ENCODE measurements at regions not wholly inside any gene's neighbourhood (a gene's known extent, or its start where the extent isn't known, plus 50 kb on each side); places are given as distances from the start of the nearest gene placed in this dataset.

DNA sequence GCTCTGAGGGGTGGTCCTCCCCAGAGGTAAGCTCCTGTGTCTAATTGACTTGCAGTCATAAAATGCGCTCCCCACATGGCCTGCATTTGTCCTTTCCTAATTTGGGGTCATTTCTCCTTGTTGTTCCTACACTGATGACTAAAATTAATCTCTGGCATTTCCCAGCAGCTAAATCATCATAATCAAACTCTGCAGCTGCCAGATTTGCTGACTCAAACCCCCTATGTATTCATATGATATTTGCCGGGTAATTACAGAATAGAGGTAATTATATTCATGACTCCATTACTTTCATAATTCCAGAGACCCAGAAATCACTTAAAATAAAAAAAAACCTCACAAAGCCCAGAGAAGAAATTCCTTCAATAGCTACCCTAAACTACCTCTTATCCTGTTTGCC, 331.4 kb upstream of the KLHL29 start:
- TF ChIP-seq, protein P1, sequence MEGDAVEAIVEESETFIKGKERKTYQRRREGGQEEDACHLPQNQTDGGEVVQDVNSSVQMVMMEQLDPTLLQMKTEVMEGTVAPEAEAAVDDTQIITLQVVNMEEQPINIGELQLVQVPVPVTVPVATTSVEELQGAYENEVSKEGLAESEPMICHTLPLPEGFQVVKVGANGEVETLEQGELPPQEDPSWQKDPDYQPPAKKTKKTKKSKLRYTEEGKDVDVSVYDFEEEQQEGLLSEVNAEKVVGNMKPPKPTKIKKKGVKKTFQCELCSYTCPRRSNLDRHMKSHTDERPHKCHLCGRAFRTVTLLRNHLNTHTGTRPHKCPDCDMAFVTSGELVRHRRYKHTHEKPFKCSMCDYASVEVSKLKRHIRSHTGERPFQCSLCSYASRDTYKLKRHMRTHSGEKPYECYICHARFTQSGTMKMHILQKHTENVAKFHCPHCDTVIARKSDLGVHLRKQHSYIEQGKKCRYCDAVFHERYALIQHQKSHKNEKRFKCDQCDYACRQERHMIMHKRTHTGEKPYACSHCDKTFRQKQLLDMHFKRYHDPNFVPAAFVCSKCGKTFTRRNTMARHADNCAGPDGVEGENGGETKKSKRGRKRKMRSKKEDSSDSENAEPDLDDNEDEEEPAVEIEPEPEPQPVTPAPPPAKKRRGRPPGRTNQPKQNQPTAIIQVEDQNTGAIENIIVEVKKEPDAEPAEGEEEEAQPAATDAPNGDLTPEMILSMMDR (IDR thresholded peaks at IDR 0.05): no peak
- TF ChIP-seq POLR2A (IDR thresholded peaks at IDR 0.05): no peak
- TF ChIP-seq EP300 (IDR thresholded peaks at IDR 0.05): no peak

Data from ovary (tissue), 3 donors.